GM19467 (cell line): ENCODE measurements at regions not wholly inside any gene's neighbourhood (a gene's known extent, or its start where the extent isn't known, plus 50 kb on each side); places are given as distances from the start of the nearest gene placed in this dataset.
A peak's percentile ranks its signal among the peaks of the same experiment; 100 is the strongest.
"Not testable (repeated sequence)": the region's sequence is repeated elsewhere in the genome, so short reads cannot be mapped to it uniquely, and the experiment has no call there.

Source experiments
- ATAC-seq: cut with Tn5 transposase; IDR thresholded peaks from one replicate; pipeline ENCODE4 v1.9.1; 2021; ENCODE audit warnings: mild to moderate bottlenecking, moderate library complexity; ENCODE audit not compliant: unreplicated experiment

DNA sequence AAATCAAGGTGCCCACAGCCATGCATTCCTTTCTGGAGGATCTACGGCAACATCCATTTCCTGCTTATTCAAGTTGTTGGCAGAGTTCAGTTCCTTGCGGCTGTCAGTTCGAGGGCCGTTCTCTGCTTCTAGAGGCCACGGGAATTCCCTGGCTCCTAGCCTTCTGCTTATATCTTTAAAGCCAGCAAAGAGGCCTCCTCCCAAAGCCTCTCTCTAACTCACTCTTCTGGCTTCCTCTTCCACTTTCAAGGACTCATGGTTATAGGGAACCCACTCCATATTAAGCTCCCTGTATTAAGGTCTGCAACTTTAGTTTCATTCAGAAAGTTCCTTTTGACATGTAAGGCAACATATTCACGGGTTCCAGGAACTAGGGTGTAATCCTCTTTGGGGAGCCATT, 150.1 kb upstream of the RMP24 start:
- no peak for ATAC-seq

DNA sequence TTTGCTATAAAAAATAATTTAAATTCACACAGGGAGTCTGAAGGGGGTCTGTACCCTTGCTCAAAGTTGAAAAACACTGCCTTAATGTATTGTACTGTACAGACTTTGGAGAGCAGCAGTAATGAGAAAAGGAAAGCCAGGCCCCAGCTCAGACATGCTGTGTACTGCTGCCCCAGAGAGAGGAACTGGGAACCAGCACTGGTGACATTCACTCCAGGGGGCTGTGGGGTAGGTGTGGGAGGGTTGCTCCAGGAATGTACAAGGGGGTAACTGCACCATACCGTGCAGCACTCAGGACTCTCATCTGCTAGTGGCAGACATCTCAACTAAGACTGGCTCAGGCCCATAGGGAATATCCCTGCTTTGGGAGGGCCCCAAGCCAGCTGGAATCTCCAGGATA, 146.0 kb upstream of the RMP24 start:
- no peak for ATAC-seq

DNA sequence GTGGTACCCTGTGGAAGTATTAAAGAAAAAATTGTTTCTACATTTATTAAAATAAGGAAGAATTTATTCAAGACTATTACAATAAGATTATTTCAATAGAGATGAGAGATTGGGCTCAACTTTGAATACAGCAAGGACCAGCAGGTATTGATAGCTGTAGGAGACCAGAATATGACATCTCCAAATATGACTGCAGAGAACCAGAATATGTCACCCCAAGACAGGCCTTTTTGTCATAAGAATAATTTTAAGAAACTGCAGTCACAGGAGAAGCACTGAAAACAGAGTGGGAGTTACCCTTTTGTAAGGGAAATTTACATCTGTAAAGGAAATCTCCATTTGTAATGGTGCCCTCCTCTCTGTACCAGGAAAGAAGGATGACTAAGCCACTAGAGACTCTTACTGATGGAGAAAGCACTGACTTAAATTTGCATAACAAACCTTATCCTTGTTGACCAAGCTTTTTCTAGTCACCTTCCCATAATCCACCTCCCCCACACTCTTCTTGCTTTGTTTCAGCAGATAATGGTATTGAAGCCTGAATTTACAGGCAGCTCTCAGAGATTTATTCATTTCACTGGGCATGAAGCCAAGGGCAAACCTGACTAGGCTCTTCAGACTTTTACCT, 145.1 kb upstream of the RMP24 start:
- no peak for ATAC-seq

DNA sequence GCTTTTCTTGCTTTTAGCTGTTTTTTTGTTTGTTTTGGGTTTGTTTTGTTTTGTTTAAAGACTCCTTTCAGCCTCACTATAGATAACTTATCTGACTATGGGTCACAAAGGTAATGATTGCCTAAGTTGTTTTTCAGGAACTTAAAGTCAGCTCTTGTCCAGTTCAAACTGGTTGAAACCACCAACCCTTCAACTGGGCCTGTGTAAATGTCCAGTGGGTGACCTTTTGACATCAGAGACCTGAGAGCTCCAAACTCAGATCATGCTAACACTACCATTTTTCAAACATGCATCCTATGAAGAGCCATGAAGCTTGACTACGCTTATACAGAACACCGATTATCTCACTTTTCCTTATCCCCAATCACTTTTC, 144.6 kb upstream of the RMP24 start:
- no peak for ATAC-seq

DNA sequence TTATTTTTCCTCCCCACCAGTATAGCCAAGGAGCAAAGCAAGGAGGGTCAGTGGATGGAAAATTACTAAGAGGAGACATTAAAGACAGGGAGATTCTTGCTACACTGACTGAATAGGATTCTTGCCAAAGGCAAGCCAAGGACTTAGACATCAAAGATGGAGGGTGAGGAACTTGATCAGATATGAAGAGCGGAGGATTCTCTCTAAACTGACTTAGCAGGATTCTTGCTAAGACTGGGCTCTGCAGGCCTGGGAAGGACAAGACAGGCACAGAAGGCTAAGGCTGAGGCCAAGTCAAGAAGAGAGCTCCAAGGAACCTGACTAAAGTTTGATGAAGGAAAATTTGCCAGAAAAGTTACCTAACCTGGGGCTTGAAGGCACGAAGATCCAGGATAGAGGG, 143.9 kb upstream of the RMP24 start:
- no peak for ATAC-seq

DNA sequence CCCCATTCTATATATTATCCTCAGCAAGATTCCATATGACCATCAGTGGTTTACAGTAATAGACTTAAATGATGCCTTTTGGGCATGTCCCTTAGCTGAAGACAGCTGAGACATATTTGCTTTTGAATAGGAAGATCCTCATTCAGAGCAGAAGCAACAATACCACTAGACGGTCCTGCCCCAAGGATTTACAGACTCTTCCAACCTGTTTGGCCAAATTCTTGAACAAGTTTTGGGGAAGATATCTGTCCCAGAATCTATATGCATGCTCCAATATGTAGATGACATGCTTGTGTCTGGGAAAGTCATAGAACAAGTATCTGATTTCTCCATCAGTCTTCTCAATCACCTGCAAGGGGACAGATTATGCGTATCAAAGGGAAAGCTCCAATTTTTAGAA, 137.1 kb upstream of the RMP24 start:
- ATAC-seq: no peak

DNA sequence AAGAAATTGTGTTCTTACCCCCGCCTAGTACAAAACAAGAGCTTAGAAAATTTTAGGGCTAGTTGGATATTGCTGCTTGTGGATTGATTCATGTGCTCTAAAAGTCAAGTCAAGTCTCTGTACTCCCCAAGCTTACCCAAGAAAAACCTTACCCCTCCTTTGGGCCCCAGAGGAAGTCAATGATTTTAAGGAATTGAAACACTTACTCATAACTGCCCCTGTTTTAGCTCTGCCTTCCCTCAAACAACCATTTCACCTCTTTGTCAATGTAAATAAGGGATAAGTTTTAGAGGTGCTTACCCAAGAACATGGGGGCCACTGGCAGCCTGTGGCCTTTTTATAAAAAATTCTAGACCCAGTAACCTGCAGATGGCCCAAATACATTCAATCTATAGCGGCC, 136.6 kb upstream of the RMP24 start:
- ATAC-seq: peak; percentile 73

DNA sequence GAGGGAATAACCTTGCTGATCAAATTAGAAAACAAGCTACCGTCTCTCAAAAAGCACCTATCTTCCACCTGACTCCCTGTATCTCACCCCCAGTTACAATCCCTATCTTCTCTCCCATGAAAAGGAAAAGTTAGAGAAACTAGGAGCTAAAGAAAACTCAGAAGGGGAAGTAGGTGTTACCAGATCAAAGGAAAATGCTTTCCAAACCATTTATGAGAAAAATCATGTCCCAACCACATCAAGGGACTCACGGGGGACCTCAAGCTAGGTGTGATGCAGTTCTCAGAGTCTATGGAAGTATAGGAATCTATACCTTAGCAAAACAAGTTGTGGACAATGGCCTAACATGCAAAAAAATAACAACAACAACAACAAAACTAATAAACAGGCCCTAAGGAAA, 135.5 kb upstream of the RMP24 start:
- ATAC-seq: no peak

DNA sequence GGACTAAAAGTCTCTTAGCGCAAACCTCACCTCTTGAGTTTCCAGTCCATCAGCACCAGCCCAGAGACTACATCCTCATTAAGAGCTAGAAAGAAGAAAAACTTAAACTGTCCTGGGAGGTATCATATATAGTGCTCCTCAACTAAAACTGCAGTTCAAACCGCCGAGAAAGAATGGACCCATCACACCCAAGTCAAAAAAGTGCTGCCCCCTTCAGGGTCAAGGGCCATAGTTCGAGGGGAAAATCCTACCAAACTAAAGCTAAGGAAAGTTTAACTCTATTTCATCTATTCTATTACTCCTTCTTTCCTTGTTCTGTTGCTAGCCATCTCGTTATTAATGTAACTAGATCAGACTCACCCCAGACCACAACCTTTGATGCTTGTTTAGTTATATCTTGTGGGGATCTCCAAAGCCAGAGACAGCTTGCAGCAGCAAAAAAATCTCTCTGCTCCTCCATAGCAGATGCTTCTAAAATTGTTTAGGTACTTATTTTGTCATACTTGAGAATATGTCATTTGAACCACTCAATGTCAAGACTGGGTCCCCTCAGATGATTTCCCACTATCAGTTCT, 134.5 kb upstream of the RMP24 start:
- ATAC-seq: no peak

DNA sequence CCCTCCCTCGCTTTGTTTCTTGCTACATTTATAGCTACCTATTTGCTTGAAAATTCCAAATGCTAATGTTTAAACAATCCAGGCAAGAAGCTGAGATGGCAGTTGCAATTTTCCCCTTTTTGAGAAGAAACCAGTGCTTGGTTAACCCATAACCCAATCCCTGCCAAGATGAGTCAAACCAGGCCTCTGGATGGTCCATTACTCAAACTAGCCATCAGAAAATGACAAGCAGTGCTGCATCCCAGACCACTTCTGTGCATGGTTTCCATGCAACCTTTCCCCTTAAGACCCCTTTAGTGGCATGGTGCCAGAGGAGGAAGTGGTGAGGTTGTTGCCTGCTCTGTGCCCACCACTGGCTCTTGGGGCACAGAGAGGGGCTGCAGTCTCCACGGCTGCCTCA, 131.2 kb upstream of the RMP24 start:
- no peak for ATAC-seq

DNA sequence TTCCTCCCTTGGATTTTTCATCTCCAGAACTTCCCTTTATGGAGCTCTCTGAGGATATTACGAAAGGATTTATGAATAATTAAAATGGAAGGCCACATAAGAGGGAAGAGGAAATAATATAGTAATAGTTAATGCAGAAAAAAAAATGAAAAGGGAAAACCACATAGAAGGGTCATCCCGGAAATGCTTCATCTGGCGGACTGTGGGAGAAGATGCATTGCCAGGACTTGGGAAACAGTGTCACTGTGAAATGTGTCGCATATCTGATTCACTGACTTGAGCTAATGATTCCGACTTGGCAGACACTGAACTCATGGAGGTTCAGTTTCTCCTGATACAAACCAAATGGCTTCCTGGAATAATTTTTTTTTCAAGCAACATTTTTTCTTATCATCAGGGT, 129.9 kb upstream of the RMP24 start:
- no peak for ATAC-seq

DNA sequence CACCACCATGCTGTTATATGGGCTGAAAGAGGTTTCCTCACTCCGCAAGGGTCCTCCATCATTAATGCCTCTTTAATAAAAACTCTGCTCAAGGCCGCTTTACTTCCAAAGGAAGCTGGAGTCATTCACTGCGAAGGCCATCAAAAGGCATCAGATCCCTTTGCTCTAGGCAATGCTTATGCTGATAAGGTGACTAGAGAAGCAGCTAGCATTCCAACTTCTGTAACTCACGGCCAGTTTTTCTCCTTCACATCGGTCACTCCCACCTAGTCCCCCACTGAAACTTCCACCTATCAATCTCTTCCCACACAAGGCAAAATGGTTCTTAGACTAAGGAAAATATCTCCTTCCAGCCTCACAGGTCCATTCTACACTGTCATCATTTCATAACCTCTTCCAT, 124.2 kb upstream of the RMP24 start:
- not testable (repeated sequence) for ATAC-seq

DNA sequence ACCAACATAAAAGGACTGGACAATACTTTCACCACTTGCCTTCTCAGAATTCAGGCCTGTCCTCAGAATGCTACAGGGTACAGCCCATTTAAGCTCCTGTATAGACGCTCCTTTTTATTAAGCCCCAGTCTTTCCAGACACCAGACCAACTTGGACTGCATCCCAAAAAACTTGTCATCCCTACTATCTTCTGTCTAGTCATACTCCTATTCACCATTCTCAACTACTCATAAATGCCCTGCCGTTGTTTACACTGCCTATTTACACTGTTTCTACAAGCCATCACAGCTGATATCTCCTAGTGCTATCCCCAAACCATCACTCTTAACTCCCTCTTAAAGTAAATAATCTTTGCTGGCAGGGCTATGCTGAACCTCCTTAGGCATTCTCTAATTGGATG, 123.2 kb upstream of the RMP24 start:
- not testable (repeated sequence) for ATAC-seq

DNA sequence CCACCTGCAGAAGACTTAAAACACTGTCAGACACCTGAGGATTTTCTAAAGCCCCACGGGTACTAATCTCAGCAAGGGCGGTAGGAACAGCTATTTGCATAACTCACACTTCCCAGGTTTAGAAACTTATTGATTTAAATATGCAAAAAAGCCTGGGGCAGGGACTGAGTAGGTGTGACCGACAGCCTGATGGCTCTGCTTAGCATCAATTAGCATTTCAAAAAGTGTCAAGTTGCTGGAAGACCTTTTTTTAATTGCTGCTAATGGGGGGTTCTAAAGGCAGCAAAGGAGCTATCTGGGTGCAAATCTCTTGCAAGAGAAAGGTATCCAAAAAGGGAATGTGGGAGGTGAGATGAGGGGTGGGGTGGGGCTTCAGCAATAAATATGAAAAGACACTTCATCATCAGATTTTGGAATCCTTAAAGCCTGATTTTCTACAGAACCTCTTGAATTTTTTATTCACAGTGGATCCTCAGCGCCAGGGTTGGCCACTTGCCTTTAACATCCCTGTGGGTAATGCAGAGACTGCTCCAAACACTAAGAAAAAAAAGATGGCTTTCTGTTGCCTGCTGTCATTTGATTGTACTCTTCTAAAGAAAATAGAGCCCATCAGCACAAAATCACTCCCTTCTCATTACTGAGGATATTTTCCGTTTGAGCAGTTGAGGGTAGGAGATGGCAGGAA, 121.1 kb upstream of the RMP24 start:
- no peak for ATAC-seq

DNA sequence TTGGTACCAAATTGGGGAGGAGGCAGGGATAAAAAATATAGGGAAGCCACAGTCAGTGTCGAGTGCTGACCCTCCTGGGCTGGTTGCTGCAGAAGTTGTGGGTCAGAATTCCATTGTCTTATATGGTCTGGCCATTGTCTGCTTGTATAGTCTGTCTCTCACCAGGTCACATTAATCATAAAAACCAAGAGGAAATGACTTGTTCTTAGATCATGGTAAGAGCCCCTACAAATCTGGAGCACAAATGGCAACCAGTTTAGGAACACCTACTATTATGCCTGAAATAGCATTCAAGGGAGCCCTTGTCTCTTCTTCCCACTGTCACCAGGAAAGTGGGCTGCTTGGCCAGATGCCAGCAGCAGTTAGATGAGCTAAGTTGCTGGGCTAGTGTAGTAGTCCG, 119.7 kb upstream of the RMP24 start:
- ATAC-seq: no peak

DNA sequence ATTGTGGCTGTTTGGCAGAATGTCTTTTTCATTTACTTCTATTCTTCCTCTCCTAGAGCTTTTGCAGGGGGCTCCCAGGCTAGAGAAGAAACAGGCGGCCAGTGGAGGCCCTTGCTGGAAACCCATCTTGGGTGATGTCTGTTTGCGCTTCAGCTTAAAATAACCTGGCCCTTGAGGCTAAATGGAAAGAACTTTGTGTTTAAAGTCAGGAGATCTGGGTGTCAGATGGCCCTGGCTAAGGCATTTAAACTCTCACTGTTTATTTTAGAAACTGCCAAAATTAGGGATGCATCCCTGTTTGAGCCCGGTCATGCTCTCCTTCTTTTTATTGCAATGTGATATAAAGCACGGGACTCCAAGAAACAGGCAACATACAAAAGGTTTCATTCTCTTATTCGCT, 118.4 kb upstream of the RMP24 start:
- ATAC-seq: no peak

DNA sequence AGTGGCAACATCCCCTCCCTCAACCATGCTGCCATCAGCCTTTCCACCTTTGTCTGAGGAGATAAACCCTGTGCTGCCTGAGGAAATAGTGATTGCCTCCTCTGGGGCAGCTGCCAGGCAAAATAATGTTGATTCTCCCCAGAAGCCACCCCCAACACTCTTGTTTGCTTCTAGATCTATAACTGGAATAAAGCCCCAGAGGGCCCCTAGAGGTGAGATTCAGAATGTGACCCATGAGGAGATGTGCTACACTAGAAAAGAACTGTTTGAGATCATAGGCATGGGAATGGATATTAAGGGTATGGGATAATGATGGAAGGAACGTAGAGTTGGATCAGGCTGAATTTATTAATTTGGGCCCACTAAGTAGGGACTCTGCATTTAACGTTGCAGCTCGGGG, 116.3 kb upstream of the RMP24 start:
- no peak for ATAC-seq

DNA sequence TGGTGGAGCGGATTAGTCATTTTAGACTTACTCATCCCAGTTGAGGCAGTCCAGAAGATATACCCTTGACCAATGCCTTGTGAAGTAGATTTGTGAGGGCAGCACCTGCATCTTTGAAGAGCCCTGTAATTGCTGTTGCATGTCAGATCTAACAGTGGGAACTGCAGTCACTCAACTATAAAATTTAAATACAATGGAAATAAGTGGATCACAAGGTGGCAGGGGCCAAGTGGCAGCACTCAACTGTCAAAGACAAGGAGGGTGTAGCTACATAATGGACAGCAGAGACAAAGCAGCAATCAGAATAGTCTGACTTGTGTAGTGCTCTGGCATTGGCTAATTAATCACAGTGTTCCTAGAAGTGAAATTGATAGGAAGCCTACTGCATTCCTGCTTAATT, 115.8 kb upstream of the RMP24 start:
- not testable (repeated sequence) for ATAC-seq

DNA sequence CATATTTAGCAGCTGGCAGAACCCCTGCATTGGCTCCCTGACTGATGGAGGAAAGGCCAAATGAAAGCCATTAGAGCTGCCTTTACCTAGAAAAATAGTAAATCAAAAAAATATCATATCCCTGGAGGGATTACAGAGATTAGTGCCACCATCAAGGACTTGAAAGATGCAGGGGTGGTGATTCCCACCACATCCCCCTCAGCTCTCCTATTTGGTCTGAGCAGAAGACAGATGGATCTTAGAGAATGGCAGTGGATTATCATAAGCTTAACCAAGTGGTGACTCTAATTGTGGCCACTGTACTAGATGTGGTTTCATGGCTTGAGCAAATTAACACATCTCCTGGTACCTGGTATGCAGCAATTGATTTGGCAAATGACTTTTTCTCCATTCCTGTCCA, 114.9 kb upstream of the RMP24 start:
- not testable (repeated sequence) for ATAC-seq

DNA sequence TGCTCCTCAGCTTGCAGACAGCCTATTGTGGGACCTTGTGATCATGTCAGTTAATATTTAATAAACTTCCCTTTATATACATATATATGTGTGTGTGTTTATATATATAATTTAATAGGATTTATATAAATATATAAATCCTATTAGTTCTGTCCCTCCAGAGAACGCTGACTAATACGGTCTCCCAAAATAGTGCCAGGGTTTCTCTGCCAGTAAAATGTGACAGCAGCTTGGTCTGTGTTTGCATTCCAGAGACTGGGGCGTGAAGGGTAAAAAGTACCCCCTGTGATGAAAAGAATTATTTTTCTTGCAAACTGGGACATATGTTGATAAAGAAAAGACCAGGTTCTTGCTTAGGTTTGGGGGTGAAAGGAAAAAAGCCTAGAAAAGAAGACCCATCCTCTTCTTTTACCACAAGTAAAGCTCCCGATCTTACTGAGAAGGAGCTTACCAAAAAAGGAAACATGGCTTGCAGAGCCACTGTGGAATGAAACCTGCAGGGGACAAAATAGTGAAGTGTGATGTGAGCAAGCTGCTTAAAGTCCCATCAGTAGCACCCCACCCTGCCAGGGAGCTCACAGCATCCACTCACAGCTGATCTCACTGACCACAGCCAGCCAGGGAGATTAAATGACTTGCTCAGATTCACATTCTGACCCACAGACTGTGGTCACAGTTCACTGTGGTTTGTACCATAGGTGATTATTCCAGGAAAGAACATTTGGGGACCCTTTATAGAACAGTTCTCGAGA, 110.9 kb upstream of the RMP24 start:
- no peak for ATAC-seq

DNA sequence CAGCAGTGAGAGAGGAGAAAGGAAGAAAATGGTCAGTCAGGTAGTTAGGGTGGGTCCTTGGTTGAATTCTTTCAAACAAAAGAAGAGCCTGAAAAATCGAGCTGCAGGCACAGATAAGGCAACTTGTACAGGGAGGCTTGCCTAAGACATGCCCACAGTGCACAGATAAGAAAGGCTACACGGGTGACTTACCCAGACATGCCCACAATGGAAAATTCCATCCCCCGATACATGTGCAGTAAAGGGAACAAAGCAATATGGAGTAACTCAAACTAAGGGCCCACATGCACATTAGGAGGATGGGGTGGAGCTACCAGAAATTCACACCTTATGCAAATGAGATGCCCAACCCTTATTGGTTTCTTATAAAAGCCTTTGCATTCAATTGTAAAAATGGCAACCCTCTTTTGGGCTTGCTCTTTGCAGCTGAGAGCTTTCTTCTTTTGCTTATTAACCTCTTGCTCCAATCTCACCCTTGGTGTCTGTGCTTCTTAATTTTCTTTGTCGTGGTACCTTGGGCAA, 110.3 kb upstream of the RMP24 start:
- ATAC-seq: no peak

DNA sequence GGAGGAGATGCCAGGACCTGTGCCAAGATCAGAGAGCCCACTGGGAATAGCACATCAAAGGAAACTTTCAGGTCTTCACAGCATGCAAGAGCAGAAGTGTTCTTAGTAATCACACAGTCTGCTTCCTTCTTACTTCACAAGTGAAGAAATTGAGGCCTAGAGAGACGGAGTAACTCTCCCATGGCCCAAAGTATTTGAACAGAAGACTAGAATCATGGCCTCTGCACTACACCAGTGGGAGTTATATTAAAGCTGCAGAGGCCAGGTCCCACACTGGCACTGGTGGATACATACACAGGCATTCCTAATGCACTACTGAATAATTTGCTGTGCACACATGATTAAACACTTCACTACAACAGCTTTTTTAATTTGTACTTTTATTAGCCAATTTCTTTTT, 107.6 kb upstream of the RMP24 start:
- ATAC-seq: no peak
